CD4-positive, alpha-beta T cell (primary cell): ENCODE measurements at regions not wholly inside any gene's neighbourhood (a gene's known extent, or its start where the extent isn't known, plus 50 kb on each side); places are given as distances from the start of the nearest gene placed in this dataset.

Experiments used
- ATAC-seq: fragments of 200-7000 bp; cut with Tn5 transposase; one replicate; pipeline ENCODE4 v1.10.0; 2022; ENCODE audit warnings: mild to moderate bottlenecking; ENCODE audit not compliant: poor library complexity
- CTCF ChIA-PET: fragments of 350-600 bp; sonication (Branson Sonifier 250); formaldehyde crosslinking; loops from one replicate; lab custom pipeline; 2021; ENCODE audit warnings: antibody characterized with exemption, inconsistent platforms; lab: Charles Lee
- POLR2A ChIA-PET: fragments of 350-600 bp; sonication (Branson Sonifier 250); formaldehyde crosslinking; loops from one replicate; lab custom pipeline; 2021; ENCODE audit warnings: antibody characterized with exemption, inconsistent platforms; lab: Charles Lee
- DNase-seq, 14 experiments: peaks; one replicate each; pipeline ENCODE4 v3.0.0-alpha.2; 2013 to 2020; ENCODE audit warnings: mixed read lengths in 2 of 14
- H3K27ac ChIP-seq, 2 donors: one replicate each; pipeline versions ENCODE4 v1.5.1 to v1.7.0; 2013; ENCODE audit warnings: low read length in 2 of 2, low read depth in 1 of 2, mild to moderate bottlenecking in 1 of 2
- H3K27me3 ChIP-seq, 2 experiments: 1 replicate in 1 of 2; 2 replicates in 1 of 2; pipeline versions ENCODE4 v1.6.1 to v1.7.0; 2013; ENCODE audit warnings: low read length in 2 of 2, control low read depth in 1 of 2, mild to moderate bottlenecking in 1 of 2, moderate library complexity in 1 of 2; ENCODE audit not compliant: insufficient read depth in 2 of 2, control insufficient read depth in 1 of 2
- H3K36me3 ChIP-seq: one replicate; pipeline ENCODE4 v1.6.1; 2013; ENCODE audit warnings: low read length, control low read depth; ENCODE audit not compliant: insufficient read depth
- H3K4me1 ChIP-seq: one replicate; pipeline ENCODE4 v1.6.1; 2013; ENCODE audit warnings: low read length, control low read depth; ENCODE audit not compliant: insufficient read depth
- H3K4me3 ChIP-seq: one replicate; pipeline ENCODE4 v1.5.1; 2013; ENCODE audit warnings: mild to moderate bottlenecking, low read length, moderate library complexity
- H3K9me3 ChIP-seq, 2 experiments: 1 replicate in 1 of 2; 2 replicates in 1 of 2; pipeline versions ENCODE4 v1.6.1 to v1.7.0; 2013; ENCODE audit warnings: low read length in 2 of 2, mild to moderate bottlenecking in 2 of 2, control low read depth in 1 of 2, moderate library complexity in 1 of 2; ENCODE audit not compliant: control insufficient read depth in 1 of 2, insufficient read depth in 1 of 2
- H3K27ac Mint-ChIP-seq: one replicate; pipeline ENCODE4 v1.8.0; 2020; ENCODE audit warnings: mixed read lengths
- H3K27me3 Mint-ChIP-seq: one replicate; pipeline ENCODE4 v1.8.0; 2021; ENCODE audit warnings: mixed read lengths
- H3K36me3 Mint-ChIP-seq: one replicate; pipeline ENCODE4 v1.8.0; 2021; ENCODE audit warnings: low read depth, mixed read lengths
- H3K4me1 Mint-ChIP-seq: one replicate; pipeline ENCODE4 v1.8.0; 2021; ENCODE audit warnings: low read depth, mixed read lengths
- H3K4me3 Mint-ChIP-seq: one replicate; pipeline ENCODE4 v1.8.0; 2020; ENCODE audit warnings: mild to moderate bottlenecking, mixed read lengths
- H3K9me3 Mint-ChIP-seq: one replicate; pipeline ENCODE4 v1.8.0; 2020; ENCODE audit warnings: mixed read lengths
- intact Hi-C, 2 experiments: fragments of 100-400 bp; cut with DNase I in 1 of 2; cut with micrococcal nuclease in 1 of 2; formaldehyde crosslinking; loops; one replicate each; pipeline versions ENCODE4 v1.15.1 to v1.9.0; 2023 to 2025; cut with DNase I, micrococcal nuclease
- TF ChIP-seq, protein P1 (sequence below): fragments of 200-600 bp; IDR thresholded peaks from one replicate; pipeline ENCODE4 v1.8.0; 2022; ENCODE audit warnings: antibody characterized with exemption, mild to moderate bottlenecking

DNA sequence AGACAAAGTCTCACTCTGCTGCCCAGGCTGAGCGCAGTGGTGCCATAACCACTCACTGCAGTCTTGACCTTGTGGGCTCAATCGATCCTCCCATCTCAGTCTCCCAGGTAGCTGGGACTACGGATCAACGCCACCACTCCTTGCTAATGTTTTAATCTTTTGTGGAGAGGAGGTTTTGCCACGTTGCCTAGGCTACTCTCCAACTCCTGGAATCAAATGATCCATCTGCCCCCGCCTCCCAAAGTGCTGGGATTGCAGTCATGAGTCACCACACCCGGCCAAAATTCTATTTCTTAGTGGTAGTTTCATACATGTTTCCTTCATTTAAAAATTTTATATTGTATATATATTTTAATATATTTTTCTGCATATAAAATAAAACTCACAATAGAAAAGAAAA is 125.8 kb upstream of the CLNK start:
- Histone ChIP-seq H3K4me1 (no peaks in the 10 kb centered on the region), H3K4me3 (no peak overlapping the region), H3K9me3 (peaks cover 0 to 3% of the 10 kb centered on the region in 2 experiments), H3K36me3 (no peaks in the 10 kb centered on the region), H3K27ac (no peak overlapping the region), H3K27me3 (no peaks in the 10 kb centered on the region)
- DNase-seq: no peak
- H3K9me3 Mint-ChIP-seq: no peaks in the 10 kb centered on the region
- H3K27me3 Mint-ChIP-seq: no peaks in the 10 kb centered on the region
- H3K36me3 Mint-ChIP-seq: no peaks in the 10 kb centered on the region
- H3K27ac Mint-ChIP-seq: no peak overlapping the region
- CTCF ChIA-PET: no interaction called here
- ATAC-seq: no peak
- POLR2A ChIA-PET: no interaction called here
- TF ChIP-seq, protein P1, sequence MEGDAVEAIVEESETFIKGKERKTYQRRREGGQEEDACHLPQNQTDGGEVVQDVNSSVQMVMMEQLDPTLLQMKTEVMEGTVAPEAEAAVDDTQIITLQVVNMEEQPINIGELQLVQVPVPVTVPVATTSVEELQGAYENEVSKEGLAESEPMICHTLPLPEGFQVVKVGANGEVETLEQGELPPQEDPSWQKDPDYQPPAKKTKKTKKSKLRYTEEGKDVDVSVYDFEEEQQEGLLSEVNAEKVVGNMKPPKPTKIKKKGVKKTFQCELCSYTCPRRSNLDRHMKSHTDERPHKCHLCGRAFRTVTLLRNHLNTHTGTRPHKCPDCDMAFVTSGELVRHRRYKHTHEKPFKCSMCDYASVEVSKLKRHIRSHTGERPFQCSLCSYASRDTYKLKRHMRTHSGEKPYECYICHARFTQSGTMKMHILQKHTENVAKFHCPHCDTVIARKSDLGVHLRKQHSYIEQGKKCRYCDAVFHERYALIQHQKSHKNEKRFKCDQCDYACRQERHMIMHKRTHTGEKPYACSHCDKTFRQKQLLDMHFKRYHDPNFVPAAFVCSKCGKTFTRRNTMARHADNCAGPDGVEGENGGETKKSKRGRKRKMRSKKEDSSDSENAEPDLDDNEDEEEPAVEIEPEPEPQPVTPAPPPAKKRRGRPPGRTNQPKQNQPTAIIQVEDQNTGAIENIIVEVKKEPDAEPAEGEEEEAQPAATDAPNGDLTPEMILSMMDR: no peak
- intact Hi-C loops: no loop called here
- H3K4me1 Mint-ChIP-seq: no peaks in the 10 kb centered on the region
- H3K4me3 Mint-ChIP-seq: no peak overlapping the region

- H3K27me3 Mint-ChIP-seq: no peaks in the 10 kb centered on the region
- no peaks in the 10 kb centered on the region for H3K36me3 ChIP-seq
- H3K4me1 Mint-ChIP-seq: no peaks in the 10 kb centered on the region
- H3K4me3 ChIP-seq: no peak overlapping the region
- ChIA-PET CTCF (no interaction called here), POLR2A (no interaction called here)
- DNase-seq (no peak), ATAC-seq (no peak)
- H3K9me3 ChIP-seq: peaks cover 0 to 3% of the 10 kb centered on the region in 2 experiments
- H3K27ac Mint-ChIP-seq: no peak overlapping the region
- H3K27me3 ChIP-seq: no peaks in the 10 kb centered on the region
- H3K27ac ChIP-seq: no peak overlapping the region
- H3K4me1 ChIP-seq: no peaks in the 10 kb centered on the region
- no peaks in the 10 kb centered on the region for H3K36me3 Mint-ChIP-seq
- intact Hi-C loops: no loop called here
- H3K9me3 Mint-ChIP-seq: no peaks in the 10 kb centered on the region
- no peak overlapping the region for H3K4me3 Mint-ChIP-seq
- TF ChIP-seq, protein P1: no peak
Observed at GRCh38 chr4:10809905-10810304, 125.3 kb upstream of the CLNK start.

- H3K9me3 Mint-ChIP-seq: no peaks in the 10 kb centered on the region
- ChIA-PET POLR2A (no interaction called here), CTCF (no interaction called here)
- H3K27me3 Mint-ChIP-seq: no peaks in the 10 kb centered on the region
- TF ChIP-seq, protein P1: no peak
- Histone ChIP-seq H3K4me3 (no peak overlapping the region), H3K9me3 (peaks cover 0 to 3% of the 10 kb centered on the region in 2 experiments), H3K27ac (no peak overlapping the region), H3K36me3 (no peaks in the 10 kb centered on the region), H3K4me1 (no peaks in the 10 kb centered on the region), H3K27me3 (no peaks in the 10 kb centered on the region)
- no peaks in the 10 kb centered on the region for H3K36me3 Mint-ChIP-seq
- DNase-seq: no peak
- H3K4me1 Mint-ChIP-seq: no peaks in the 10 kb centered on the region
- intact Hi-C loops: no loop called here
- H3K4me3 Mint-ChIP-seq: no peak overlapping the region
- ATAC-seq: no peak
- H3K27ac Mint-ChIP-seq: no peak overlapping the region
Observed at GRCh38 chr4:10808591-10808990, 124.0 kb upstream of the CLNK start.
